CD4-positive, alpha-beta T cell (primary cell): ENCODE measurements at regions not wholly inside any gene's neighbourhood (a gene's known extent, or its start where the extent isn't known, plus 50 kb on each side); places are given as distances from the start of the nearest gene placed in this dataset.

Experiments
- ATAC-seq: fragments of 200-7000 bp; cut with Tn5 transposase; one replicate; pipeline ENCODE4 v1.10.0; 2022; ENCODE audit warnings: mild to moderate bottlenecking; ENCODE audit not compliant: poor library complexity
- CTCF ChIA-PET: fragments of 350-600 bp; sonication (Branson Sonifier 250); formaldehyde crosslinking; loops from one replicate; lab custom pipeline; 2021; ENCODE audit warnings: antibody characterized with exemption, inconsistent platforms; lab: Charles Lee
- POLR2A ChIA-PET: fragments of 350-600 bp; sonication (Branson Sonifier 250); formaldehyde crosslinking; loops from one replicate; lab custom pipeline; 2021; ENCODE audit warnings: antibody characterized with exemption, inconsistent platforms; lab: Charles Lee
- DNase-seq, 14 experiments: peaks; one replicate each; pipeline ENCODE4 v3.0.0-alpha.2; 2013 to 2020; ENCODE audit warnings: mixed read lengths in 2 of 14
- H3K27ac ChIP-seq, 2 donors: one replicate each; pipeline versions ENCODE4 v1.5.1 to v1.7.0; 2013; ENCODE audit warnings: low read length in 2 of 2, low read depth in 1 of 2, mild to moderate bottlenecking in 1 of 2
- H3K27me3 ChIP-seq, 2 experiments: 1 replicate in 1 of 2; 2 replicates in 1 of 2; pipeline versions ENCODE4 v1.6.1 to v1.7.0; 2013; ENCODE audit warnings: low read length in 2 of 2, control low read depth in 1 of 2, mild to moderate bottlenecking in 1 of 2, moderate library complexity in 1 of 2; ENCODE audit not compliant: insufficient read depth in 2 of 2, control insufficient read depth in 1 of 2
- H3K36me3 ChIP-seq: one replicate; pipeline ENCODE4 v1.6.1; 2013; ENCODE audit warnings: low read length, control low read depth; ENCODE audit not compliant: insufficient read depth
- H3K4me1 ChIP-seq: one replicate; pipeline ENCODE4 v1.6.1; 2013; ENCODE audit warnings: low read length, control low read depth; ENCODE audit not compliant: insufficient read depth
- H3K4me3 ChIP-seq: one replicate; pipeline ENCODE4 v1.5.1; 2013; ENCODE audit warnings: mild to moderate bottlenecking, low read length, moderate library complexity
- H3K9me3 ChIP-seq, 2 experiments: 1 replicate in 1 of 2; 2 replicates in 1 of 2; pipeline versions ENCODE4 v1.6.1 to v1.7.0; 2013; ENCODE audit warnings: low read length in 2 of 2, mild to moderate bottlenecking in 2 of 2, control low read depth in 1 of 2, moderate library complexity in 1 of 2; ENCODE audit not compliant: control insufficient read depth in 1 of 2, insufficient read depth in 1 of 2
- H3K27ac Mint-ChIP-seq: one replicate; pipeline ENCODE4 v1.8.0; 2020; ENCODE audit warnings: mixed read lengths
- H3K27me3 Mint-ChIP-seq: one replicate; pipeline ENCODE4 v1.8.0; 2021; ENCODE audit warnings: mixed read lengths
- H3K36me3 Mint-ChIP-seq: one replicate; pipeline ENCODE4 v1.8.0; 2021; ENCODE audit warnings: low read depth, mixed read lengths
- H3K4me1 Mint-ChIP-seq: one replicate; pipeline ENCODE4 v1.8.0; 2021; ENCODE audit warnings: low read depth, mixed read lengths
- H3K4me3 Mint-ChIP-seq: one replicate; pipeline ENCODE4 v1.8.0; 2020; ENCODE audit warnings: mild to moderate bottlenecking, mixed read lengths
- H3K9me3 Mint-ChIP-seq: one replicate; pipeline ENCODE4 v1.8.0; 2020; ENCODE audit warnings: mixed read lengths
- intact Hi-C, 2 experiments: fragments of 100-400 bp; cut with DNase I in 1 of 2; cut with micrococcal nuclease in 1 of 2; formaldehyde crosslinking; loops; one replicate each; pipeline versions ENCODE4 v1.15.1 to v1.9.0; 2023 to 2025; cut with DNase I, micrococcal nuclease
- TF ChIP-seq, protein P1 (sequence below): fragments of 200-600 bp; IDR thresholded peaks from one replicate; pipeline ENCODE4 v1.8.0; 2022; ENCODE audit warnings: antibody characterized with exemption, mild to moderate bottlenecking

DNA sequence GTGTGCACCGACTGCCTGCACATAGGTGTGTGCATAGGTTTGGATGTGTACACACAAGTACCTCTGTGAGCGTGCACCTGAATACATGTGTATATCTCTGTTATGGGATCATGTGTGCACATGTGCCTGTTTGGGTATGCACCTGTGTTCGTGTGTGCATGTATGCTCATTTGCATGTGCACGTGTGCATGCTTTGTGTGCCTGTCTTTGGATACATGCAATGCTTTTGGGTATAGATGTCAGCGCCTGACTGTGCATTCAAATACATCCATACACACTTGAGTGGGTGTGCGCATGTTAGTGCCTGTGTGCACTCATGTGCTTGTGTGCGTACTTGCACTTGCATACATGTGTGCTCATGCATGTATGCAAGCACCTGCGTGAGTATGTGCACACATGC lies 258.1 kb downstream of the IRX2 start:
- Mint-ChIP-seq H3K9me3 (no peaks in the 10 kb centered on the region), H3K27me3 (no peaks in the 10 kb centered on the region), H3K4me3 (no peak overlapping the region), H3K27ac (no peak overlapping the region), H3K36me3 (no peaks in the 10 kb centered on the region), H3K4me1 (no peaks in the 10 kb centered on the region)
- CTCF ChIA-PET = no interaction called here
- Histone ChIP-seq H3K4me3 (no peak overlapping the region), H3K9me3 (peaks cover 0 to 16% of the 10 kb centered on the region in 2 experiments), H3K36me3 (no peaks in the 10 kb centered on the region), H3K27ac (no peak overlapping the region), H3K4me1 (no peaks in the 10 kb centered on the region), H3K27me3 (no peaks in the 10 kb centered on the region)
- TF ChIP-seq, protein P1, sequence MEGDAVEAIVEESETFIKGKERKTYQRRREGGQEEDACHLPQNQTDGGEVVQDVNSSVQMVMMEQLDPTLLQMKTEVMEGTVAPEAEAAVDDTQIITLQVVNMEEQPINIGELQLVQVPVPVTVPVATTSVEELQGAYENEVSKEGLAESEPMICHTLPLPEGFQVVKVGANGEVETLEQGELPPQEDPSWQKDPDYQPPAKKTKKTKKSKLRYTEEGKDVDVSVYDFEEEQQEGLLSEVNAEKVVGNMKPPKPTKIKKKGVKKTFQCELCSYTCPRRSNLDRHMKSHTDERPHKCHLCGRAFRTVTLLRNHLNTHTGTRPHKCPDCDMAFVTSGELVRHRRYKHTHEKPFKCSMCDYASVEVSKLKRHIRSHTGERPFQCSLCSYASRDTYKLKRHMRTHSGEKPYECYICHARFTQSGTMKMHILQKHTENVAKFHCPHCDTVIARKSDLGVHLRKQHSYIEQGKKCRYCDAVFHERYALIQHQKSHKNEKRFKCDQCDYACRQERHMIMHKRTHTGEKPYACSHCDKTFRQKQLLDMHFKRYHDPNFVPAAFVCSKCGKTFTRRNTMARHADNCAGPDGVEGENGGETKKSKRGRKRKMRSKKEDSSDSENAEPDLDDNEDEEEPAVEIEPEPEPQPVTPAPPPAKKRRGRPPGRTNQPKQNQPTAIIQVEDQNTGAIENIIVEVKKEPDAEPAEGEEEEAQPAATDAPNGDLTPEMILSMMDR = no peak
- DNase-seq = no peak
- POLR2A ChIA-PET = no interaction called here
- intact Hi-C loops = no loop called here
- ATAC-seq = no peak

DNA sequence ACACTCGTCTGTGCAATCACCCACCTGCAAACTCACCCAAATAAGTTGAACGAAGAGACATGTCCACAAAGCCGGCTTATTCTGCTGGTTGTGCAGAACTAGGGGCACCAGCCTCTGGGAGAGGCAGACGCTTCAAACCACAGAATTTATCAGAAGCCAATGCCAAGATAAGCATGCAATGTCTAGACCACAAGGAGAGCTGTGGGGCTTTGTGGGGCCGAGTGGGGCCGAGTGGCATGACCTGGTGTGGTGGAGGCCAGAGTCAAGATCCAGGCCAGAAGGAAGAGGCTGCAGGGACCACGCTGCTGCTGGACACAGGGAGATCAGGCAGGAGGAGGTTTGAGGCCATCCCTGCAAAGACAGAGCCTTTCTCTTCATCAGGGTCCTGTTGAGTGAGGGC lies 259.0 kb downstream of the IRX2 start:
- ATAC-seq = no peak
- Histone ChIP-seq H3K27ac (no peak overlapping the region), H3K4me3 (no peak overlapping the region), H3K4me1 (no peaks in the 10 kb centered on the region), H3K9me3 (peaks cover 0 to 19% of the 10 kb centered on the region in 2 experiments), H3K36me3 (no peaks in the 10 kb centered on the region), H3K27me3 (no peaks in the 10 kb centered on the region)
- TF ChIP-seq, protein P1 = no peak
- POLR2A ChIA-PET = no interaction called here
- CTCF ChIA-PET = no interaction called here
- Mint-ChIP-seq H3K4me3 (no peak overlapping the region), H3K9me3 (no peaks in the 10 kb centered on the region), H3K4me1 (no peaks in the 10 kb centered on the region), H3K27ac (no peak overlapping the region), H3K36me3 (no peaks in the 10 kb centered on the region), H3K27me3 (no peaks in the 10 kb centered on the region)
- no peak for DNase-seq
- intact Hi-C loops = no loop called here

DNA sequence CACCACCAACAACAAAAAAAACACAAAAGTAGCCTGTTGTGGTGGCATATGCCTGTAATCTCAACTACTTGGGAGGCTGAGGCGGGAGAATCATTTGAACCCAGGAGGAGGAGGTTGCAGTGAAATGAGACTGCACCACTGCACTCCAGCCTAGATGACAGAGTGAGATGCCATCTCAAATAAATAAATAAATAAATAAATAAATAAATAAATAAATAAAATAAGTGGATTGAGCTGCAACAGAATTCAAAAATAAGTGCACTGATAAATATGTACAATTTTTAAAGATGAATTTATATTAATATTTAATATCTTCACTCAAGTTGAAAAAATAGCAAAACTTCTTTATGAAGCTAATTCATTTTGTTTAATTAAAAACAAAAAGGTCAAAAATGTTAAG lies 259.6 kb downstream of the IRX2 start:
- Mint-ChIP-seq H3K9me3 (no peaks in the 10 kb centered on the region), H3K36me3 (no peaks in the 10 kb centered on the region), H3K27ac (no peak overlapping the region), H3K4me1 (no peaks in the 10 kb centered on the region), H3K4me3 (no peak overlapping the region), H3K27me3 (no peaks in the 10 kb centered on the region)
- Histone ChIP-seq H3K27me3 (no peaks in the 10 kb centered on the region), H3K4me1 (no peaks in the 10 kb centered on the region), H3K9me3 (peaks cover 0 to 20% of the 10 kb centered on the region in 2 experiments), H3K4me3 (no peak overlapping the region), H3K36me3 (no peaks in the 10 kb centered on the region), H3K27ac (no peak overlapping the region)
- DNase-seq (no peak), ATAC-seq (no peak)
- CTCF ChIA-PET = no interaction called here
- POLR2A ChIA-PET = no interaction called here
- intact Hi-C loops = no loop called here
- TF ChIP-seq, protein P1 = no peak
